A549 (cell line): ENCODE measurements at regions not wholly inside any gene's neighbourhood (a gene's known extent, or its start where the extent isn't known, plus 50 kb on each side); places are given as distances from the start of the nearest gene placed in this dataset.
A peak's percentile ranks its signal among the peaks of the same experiment; 100 is the strongest.

Source experiments
- ATAC-seq, 2 experiments: fragments of 200-7000 bp in 1 of 2; fragments of >200 bp in 1 of 2; cut with Nextera tagmentation in 1 of 2; cut with Tn5 transposase in 1 of 2; 3 replicates each; pipeline versions ENCODE4 v1.8.0 to v1.9.1; 2018 to 2020; ENCODE audit warnings: mild to moderate bottlenecking in 1 of 2, moderate library complexity in 1 of 2
- CTCF ChIA-PET: fragments of 300-600 bp; sonication (Branson Sonifier 250); formaldehyde crosslinking; extraction: SDS; loops from one replicate; lab custom pipeline; 2021; ENCODE audit warnings: antibody characterized with exemption, inconsistent platforms; lab: Yijun Ruan, JAX
- POLR2A ChIA-PET: fragments of 350-600 bp; formaldehyde crosslinking; extraction: SDS; loops from one replicate; lab custom pipeline; 2021; ENCODE audit warnings: antibody characterized with exemption, inconsistent platforms; lab: Yijun Ruan, JAX
- DNase-seq, 2 experiments: peaks; one replicate each; pipeline versions ENCODE4 v3.0.0 to v3.0.0-alpha.2; 2011 to 2016; ENCODE audit warnings: low read depth in 1 of 2, low spot score in 1 of 2
- FAIRE-seq: peaks from 2 replicates; lab custom pipeline; 2011; peaks lifted over from hg19 to GRCh38; lab: Jason Lieb, UNC
- H3K27ac ChIP-seq, 2 experiments: fragments of >200 bp; sonication (Bioruptor Twin); formaldehyde crosslinking; 3 replicates each; pipeline ENCODE4 v1.5.1; 2016 to 2017
- H3K4me1 ChIP-seq: fragments of >200 bp; sonication (Bioruptor Twin); formaldehyde crosslinking; 3 replicates; pipeline ENCODE4 v1.6.1; 2016
- H3K4me2 ChIP-seq: fragments of >200 bp; sonication (Bioruptor Twin); formaldehyde crosslinking; 3 replicates; pipeline ENCODE4 v1.6.1; 2016
- H3K4me3 ChIP-seq: fragments of >200 bp; sonication (Bioruptor Twin); formaldehyde crosslinking; 3 replicates; pipeline ENCODE4 v1.5.1; 2016
- H3K9me3 ChIP-seq: fragments of >200 bp; sonication (Bioruptor Twin); formaldehyde crosslinking; 3 replicates; pipeline ENCODE4 v1.6.1; 2016
- CBX2 ChIP-seq: fragments of 200-600 bp; sonication (generic); IDR thresholded peaks from 2 replicates; pipeline ENCODE4 v1.6.1; 2016; ENCODE audit warnings: low read depth, mild to moderate bottlenecking, borderline replicate concordance
- CEBPB ChIP-seq, 2 experiments: fragments of >200 bp in 1 of 2; sonication (Bioruptor Twin) in 1 of 2; formaldehyde crosslinking in 1 of 2; IDR thresholded peaks; 2 replicates each; pipeline ENCODE4 v1.6.1; 2012 to 2016
- CHD4 ChIP-seq: fragments of 200-600 bp; sonication (generic); IDR thresholded peaks from 2 replicates; pipeline ENCODE4 v1.6.1; 2016; ENCODE audit warnings: antibody characterized with exemption, mild to moderate bottlenecking, borderline replicate concordance
- EHMT2 ChIP-seq: fragments of 200-600 bp; sonication (generic); IDR thresholded peaks from 2 replicates; pipeline ENCODE4 v1.6.1; 2016; ENCODE audit warnings: antibody characterized with exemption, low read depth, mild to moderate bottlenecking, moderate library complexity
- EP300 ChIP-seq, 2 experiments: fragments of >200 bp; sonication (Bioruptor Twin); formaldehyde crosslinking; IDR thresholded peaks; 2 replicates in 1 of 2; 3 replicates in 1 of 2; pipeline ENCODE4 v1.6.1; 2016 to 2017
- ESRRA ChIP-seq: fragments of 150-350 bp; IDR thresholded peaks from 2 replicates; pipeline ENCODE4 v1.6.1; 2014; ENCODE audit warnings: mild to moderate bottlenecking, low read length, borderline replicate concordance
- FOSB ChIP-seq: fragments of 250-450 bp; sonication (Bioruptor Pico); IDR thresholded peaks from 2 replicates; pipeline ENCODE4 v1.5.0; 2020; ENCODE audit warnings: mild to moderate bottlenecking, moderate library complexity
- FOXS1 ChIP-seq: fragments of 250-450 bp; sonication (Bioruptor Pico); IDR thresholded peaks from 2 replicates; pipeline ENCODE4 v1.5.0; 2020; ENCODE audit warnings: mild to moderate bottlenecking, moderate library complexity
- HEYL ChIP-seq: fragments of 250-450 bp; sonication (Bioruptor Pico); IDR thresholded peaks from 2 replicates; pipeline ENCODE4 v1.8.0; 2021; ENCODE audit warnings: mild to moderate bottlenecking, moderate library complexity
- JUN ChIP-seq, 2 experiments: fragments of >200 bp; sonication (Bioruptor Twin); formaldehyde crosslinking; IDR thresholded peaks; 2 replicates in 1 of 2; 3 replicates in 1 of 2; pipeline ENCODE4 v1.6.1; 2016 to 2017
- JUNB ChIP-seq: fragments of >200 bp; sonication (Bioruptor Twin); formaldehyde crosslinking; IDR thresholded peaks from 2 replicates; pipeline ENCODE4 v1.6.1; 2016
- KDM1A ChIP-seq: fragments of 200-600 bp; sonication (generic); IDR thresholded peaks from 2 replicates; pipeline ENCODE4 v1.6.1; 2016; ENCODE audit warnings: low read depth, mild to moderate bottlenecking
- MAFK ChIP-seq: fragments of 450-650 bp; IDR thresholded peaks from 2 replicates; pipeline ENCODE4 v1.6.1; 2014; ENCODE audit not compliant: partially characterized antibody
- MAZ ChIP-seq: fragments of 150-350 bp; IDR thresholded peaks from 2 replicates; pipeline ENCODE4 v1.6.1; 2014; ENCODE audit warnings: antibody characterized with exemption, low read depth, low read length, borderline replicate concordance
- MYC ChIP-seq: IDR thresholded peaks from 2 replicates; pipeline ENCODE4 v1.6.1; 2012; ENCODE audit warnings: mild to moderate bottlenecking, inconsistent platforms, low read length, improper control_type of control experiment, borderline replicate concordance
- NFE2L2 ChIP-seq: fragments of 150-350 bp; conservative IDR thresholded peaks from 2 replicates; pipeline ENCODE4 v1.6.1; 2014; ENCODE audit warnings: low read length
- NPAS2 ChIP-seq: fragments of 250-450 bp; sonication (Bioruptor Pico); IDR thresholded peaks from 2 replicates; pipeline ENCODE4 v1.8.0; 2022; ENCODE audit warnings: mild to moderate bottlenecking, moderate library complexity, borderline replicate concordance
- NR3C1 ChIP-seq: fragments of >200 bp; sonication (Bioruptor Twin); formaldehyde crosslinking; IDR thresholded peaks from 3 replicates; pipeline ENCODE4 v1.6.1; 2017
- PHF8 ChIP-seq: fragments of 200-600 bp; sonication (generic); IDR thresholded peaks from 2 replicates; pipeline ENCODE4 v1.6.1; 2016; ENCODE audit warnings: low read depth, mild to moderate bottlenecking, antibody characterized with exemption, moderate library complexity, borderline replicate concordance
- SMC3 ChIP-seq: fragments of >200 bp; sonication (Bioruptor Twin); formaldehyde crosslinking; IDR thresholded peaks from 3 replicates; pipeline ENCODE4 v1.6.1; 2018; ENCODE audit warnings: inconsistent platforms
- TFCP2L1 ChIP-seq: fragments of 250-450 bp; sonication (Bioruptor Pico); IDR thresholded peaks from 2 replicates; pipeline ENCODE4 v1.5.0; 2021; ENCODE audit warnings: mild to moderate bottlenecking
- ZC3H11A ChIP-seq: fragments of 450-650 bp; IDR thresholded peaks from 2 replicates; pipeline ENCODE4 v1.6.1; 2014; ENCODE audit warnings: antibody characterized with exemption, mild to moderate bottlenecking
- ZFP36 ChIP-seq: fragments of 450-650 bp; IDR thresholded peaks from 2 replicates; pipeline ENCODE4 v1.6.1; 2014; ENCODE audit warnings: borderline replicate concordance; ENCODE audit not compliant: partially characterized antibody
- ZNF302 ChIP-seq: fragments of 250-450 bp; sonication (Bioruptor Pico); IDR thresholded peaks from 2 replicates; pipeline ENCODE4 v1.9.0; 2021; ENCODE audit warnings: inconsistent platforms, mild to moderate bottlenecking, moderate library complexity
- WGBS: methylation state at CpG from one replicate; pipeline ENCODE4 v1.1.6; 2017; ENCODE audit errors: missing lambda C conversion rate; 5-methylcytosine and 5-hydroxymethylcytosine counted together
- TF ChIP-seq, protein P1 (sequence below): IDR thresholded peaks from 2 replicates; pipeline ENCODE4 v1.6.1; 2012; ENCODE audit warnings: low read depth, borderline replicate concordance
- TF ChIP-seq, protein P2 (sequence below): fragments of 250-450 bp; sonication (Bioruptor Pico); IDR thresholded peaks from 2 replicates; pipeline ENCODE4 v1.5.0; 2021; ENCODE audit warnings: mild to moderate bottlenecking, moderate library complexity, borderline replicate concordance
- TF ChIP-seq, protein P3 (sequence below): IDR thresholded peaks from 2 replicates; pipeline ENCODE4 v1.6.1; 2012
- TF ChIP-seq, protein P4 (sequence below): fragments of 450-650 bp; IDR thresholded peaks from 2 replicates; pipeline ENCODE4 v1.6.1; 2014; ENCODE audit warnings: antibody characterized with exemption

- Histone ChIP-seq H3K9me3 (no peaks in the 10 kb centered on the region; the same call in 2 of the 3 replicates), H3K4me3 (no peak overlapping the region), H3K4me1 (no peaks in the 10 kb centered on the region), H3K4me2 (no peak overlapping the region), H3K27ac (no peak overlapping the region)
- FAIRE-seq = peak; percentile 51
- ChIA-PET POLR2A (no interaction called here), CTCF (interaction anchor here (0.6 to 5.3 kb wide), 2 partner anchors 12 to 1842 kb away, joined by 3 to 47 read pairs; no protein-coding TSS in a partner anchor)
- TF ChIP-seq, protein P1, sequence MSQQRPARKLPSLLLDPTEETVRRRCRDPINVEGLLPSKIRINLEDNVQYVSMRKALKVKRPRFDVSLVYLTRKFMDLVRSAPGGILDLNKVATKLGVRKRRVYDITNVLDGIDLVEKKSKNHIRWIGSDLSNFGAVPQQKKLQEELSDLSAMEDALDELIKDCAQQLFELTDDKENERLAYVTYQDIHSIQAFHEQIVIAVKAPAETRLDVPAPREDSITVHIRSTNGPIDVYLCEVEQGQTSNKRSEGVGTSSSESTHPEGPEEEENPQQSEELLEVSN = no peak
- TF ChIP-seq CBX2 (no peak), EHMT2 (no peak), NR3C1 (no peak), MAZ (no peak), TFCP2L1 (CRISPR knock-in tag) (no peak), CEBPB (IDR thresholded peaks at IDR 0.05) (no peak), HEYL (no peak), ZC3H11A (no peak), JUN (IDR thresholded peaks at IDR 0.05) (no peak)
- TF ChIP-seq, protein P2, sequence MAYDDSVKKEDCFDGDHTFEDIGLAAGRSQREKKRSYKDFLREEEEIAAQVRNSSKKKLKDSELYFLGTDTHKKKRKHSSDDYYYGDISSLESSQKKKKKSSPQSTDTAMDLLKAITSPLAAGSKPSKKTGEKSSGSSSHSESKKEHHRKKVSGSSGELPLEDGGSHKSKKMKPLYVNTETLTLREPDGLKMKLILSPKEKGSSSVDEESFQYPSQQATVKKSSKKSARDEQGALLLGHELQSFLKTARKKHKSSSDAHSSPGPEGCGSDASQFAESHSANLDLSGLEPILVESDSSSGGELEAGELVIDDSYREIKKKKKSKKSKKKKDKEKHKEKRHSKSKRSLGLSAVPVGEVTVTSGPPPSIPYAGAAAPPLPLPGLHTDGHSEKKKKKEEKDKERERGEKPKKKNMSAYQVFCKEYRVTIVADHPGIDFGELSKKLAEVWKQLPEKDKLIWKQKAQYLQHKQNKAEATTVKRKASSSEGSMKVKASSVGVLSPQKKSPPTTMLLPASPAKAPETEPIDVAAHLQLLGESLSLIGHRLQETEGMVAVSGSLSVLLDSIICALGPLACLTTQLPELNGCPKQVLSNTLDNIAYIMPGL (CRISPR knock-in tag) = no peak
- TF ChIP-seq, protein P3, sequence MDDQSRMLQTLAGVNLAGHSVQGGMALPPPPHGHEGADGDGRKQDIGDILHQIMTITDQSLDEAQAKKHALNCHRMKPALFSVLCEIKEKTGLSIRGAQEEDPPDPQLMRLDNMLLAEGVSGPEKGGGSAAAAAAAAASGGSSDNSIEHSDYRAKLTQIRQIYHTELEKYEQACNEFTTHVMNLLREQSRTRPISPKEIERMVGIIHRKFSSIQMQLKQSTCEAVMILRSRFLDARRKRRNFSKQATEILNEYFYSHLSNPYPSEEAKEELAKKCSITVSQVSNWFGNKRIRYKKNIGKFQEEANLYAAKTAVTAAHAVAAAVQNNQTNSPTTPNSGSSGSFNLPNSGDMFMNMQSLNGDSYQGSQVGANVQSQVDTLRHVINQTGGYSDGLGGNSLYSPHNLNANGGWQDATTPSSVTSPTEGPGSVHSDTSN = no peak
- no peak for ATAC-seq
- 20% methylated on average over 5 of the region's 5 CpGs for WGBS
- DNase-seq = no peak
Observed at GRCh38 chr15:57849317-57849716, 142.8 kb downstream of the POLR2M start.

DNA sequence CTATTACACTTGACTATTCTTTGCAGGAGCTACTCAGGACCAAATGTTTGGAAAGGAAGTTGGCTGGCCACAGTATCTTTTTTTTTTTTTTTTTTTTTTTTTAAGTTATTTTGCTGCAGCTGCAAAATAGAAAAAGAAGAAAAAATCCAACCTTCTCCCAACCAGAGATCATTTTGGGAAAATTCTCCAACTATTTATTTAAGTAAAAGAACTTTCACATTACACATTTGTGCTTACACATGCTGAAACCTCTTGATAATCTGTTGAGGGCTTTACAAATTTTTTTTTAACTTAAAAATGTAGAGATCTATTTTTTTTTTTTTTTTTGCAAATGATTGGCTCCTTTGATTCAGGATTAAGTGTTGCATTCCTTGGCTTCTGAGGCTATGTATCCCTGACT, 148.0 kb downstream of the POLR2M start:
- Histone ChIP-seq H3K4me1 (no peaks in the 10 kb centered on the region), H3K4me3 (no peak overlapping the region), H3K27ac (no peak overlapping the region), H3K4me2 (no peak overlapping the region), H3K9me3 (no peaks in the 10 kb centered on the region; the same call in 2 of the 3 replicates)
- no peak for TF ChIP-seq EP300 (IDR thresholded peaks at IDR 0.05)
- TF ChIP-seq SMC3 = no peak
- TF ChIP-seq ZFP36 = no peak
- TF ChIP-seq JUNB = no peak
- no peak for TF ChIP-seq KDM1A
- no peak for TF ChIP-seq NPAS2
- TF ChIP-seq EHMT2 = no peak
- TF ChIP-seq ZNF302 (CRISPR knock-in tag) = no peak
- TF ChIP-seq TFCP2L1 (CRISPR knock-in tag) = no peak
- TF ChIP-seq CHD4 = no peak
- no peak for TF ChIP-seq NR3C1
- TF ChIP-seq ESRRA = no peak
- no peak for TF ChIP-seq NFE2L2
- TF ChIP-seq PHF8 = no peak
- TF ChIP-seq HEYL = no peak
- no peak for TF ChIP-seq MAFK
- TF ChIP-seq MYC = no peak
- TF ChIP-seq FOXS1 (CRISPR knock-in tag) = no peak
- TF ChIP-seq, protein P4, sequence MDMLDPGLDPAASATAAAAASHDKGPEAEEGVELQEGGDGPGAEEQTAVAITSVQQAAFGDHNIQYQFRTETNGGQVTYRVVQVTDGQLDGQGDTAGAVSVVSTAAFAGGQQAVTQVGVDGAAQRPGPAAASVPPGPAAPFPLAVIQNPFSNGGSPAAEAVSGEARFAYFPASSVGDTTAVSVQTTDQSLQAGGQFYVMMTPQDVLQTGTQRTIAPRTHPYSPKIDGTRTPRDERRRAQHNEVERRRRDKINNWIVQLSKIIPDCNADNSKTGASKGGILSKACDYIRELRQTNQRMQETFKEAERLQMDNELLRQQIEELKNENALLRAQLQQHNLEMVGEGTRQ = no peak
- no peak for TF ChIP-seq FOSB (CRISPR knock-in tag)
- TF ChIP-seq, all 56 proteins: peak for 0
- DNase-seq = no peak
- POLR2A ChIA-PET = no interaction called here
- FAIRE-seq = no peak
- no peak for ATAC-seq
- CTCF ChIA-PET = no interaction called here
